ENCODE measurements at regions not wholly inside any gene's neighbourhood (a gene's known extent, or its start where the extent isn't known, plus 50 kb on each side); places are given as distances from the start of the nearest gene placed in this dataset.
"Not testable (repeated sequence)": the region's sequence is repeated elsewhere in the genome, so short reads cannot be mapped to it uniquely, and the experiment has no call there.

- Mint-ChIP-seq H3K4me3 (no peak overlapping the region), H3K27me3 (peaks cover 7% of the 10 kb centered on the region), H3K4me1 (ENCODE audit: unreplicated experiment) (no peaks in the 10 kb centered on the region), H3K27ac (no peak overlapping the region), H3K9me3 (no peaks in the 10 kb centered on the region), H3K36me3 (no peaks in the 10 kb centered on the region)
- TF ChIP-seq CTCF (conservative IDR thresholded peaks at IDR 0.05): no peak
- DNase-seq (ENCODE audit: extremely low spot score, unreplicated experiment): no peak
Measured at GRCh38 chr7:21334906-21335305, 93.0 kb upstream of the SP4 start.

GRCh38 chr7:21336743-21337142 is 91.1 kb upstream of the SP4 start:
- H3K27me3 Mint-ChIP-seq: peaks cover 10% of the 10 kb centered on the region
- H3K27ac Mint-ChIP-seq: no peak overlapping the region
- no peaks in the 10 kb centered on the region for H3K36me3 Mint-ChIP-seq
- no peak overlapping the region for H3K4me3 Mint-ChIP-seq
- DNase-seq (ENCODE audit: extremely low spot score, unreplicated experiment): no peak
- no peaks in the 10 kb centered on the region for H3K4me1 Mint-ChIP-seq (ENCODE audit: unreplicated experiment)
- TF ChIP-seq CTCF (conservative IDR thresholded peaks at IDR 0.05): no peak
- H3K9me3 Mint-ChIP-seq: no peaks in the 10 kb centered on the region

- H3K27me3 Mint-ChIP-seq: peaks cover 23% of the 10 kb centered on the region
- TF ChIP-seq CTCF (conservative IDR thresholded peaks at IDR 0.05): no peak
- H3K9me3 Mint-ChIP-seq: peaks cover under 1% of the 10 kb centered on the region
- no peak overlapping the region for H3K4me3 Mint-ChIP-seq
- no peaks in the 10 kb centered on the region for H3K4me1 Mint-ChIP-seq (ENCODE audit: unreplicated experiment)
- H3K27ac Mint-ChIP-seq: no peak overlapping the region
- DNase-seq (ENCODE audit: extremely low spot score, unreplicated experiment): no peak
- no peaks in the 10 kb centered on the region for H3K36me3 Mint-ChIP-seq
Measured at GRCh38 chr7:21338728-21339164, 89.1 kb upstream of the SP4 start.

- H3K9me3 Mint-ChIP-seq; H3K36me3 Mint-ChIP-seq; H3K4me3 Mint-ChIP-seq; H3K4me1 Mint-ChIP-seq (ENCODE audit: unreplicated experiment); H3K27ac Mint-ChIP-seq; DNase-seq (ENCODE audit: extremely low spot score, unreplicated experiment): not testable (repeated sequence)
- H3K27me3 Mint-ChIP-seq: peaks cover 25% of the 10 kb centered on the region
Measured at GRCh38 chr7:21344900-21345299, 83.0 kb upstream of the SP4 start.

- Mint-ChIP-seq H3K4me3 (no peak overlapping the region), H3K4me1 (ENCODE audit: unreplicated experiment) (no peaks in the 10 kb centered on the region), H3K9me3 (peaks cover 5% of the 10 kb centered on the region), H3K27ac (no peak overlapping the region), H3K36me3 (no peaks in the 10 kb centered on the region), H3K27me3 (peaks cover 25% of the 10 kb centered on the region)
- DNase-seq (ENCODE audit: extremely low spot score, unreplicated experiment): no peak
- no peak for TF ChIP-seq CTCF (conservative IDR thresholded peaks at IDR 0.05)
Measured at GRCh38 chr7:21345361-21345760, 82.5 kb upstream of the SP4 start.

- no peaks in the 10 kb centered on the region for H3K4me1 Mint-ChIP-seq (ENCODE audit: unreplicated experiment)
- no peak for TF ChIP-seq CTCF (conservative IDR thresholded peaks at IDR 0.05)
- no peaks in the 10 kb centered on the region for H3K36me3 Mint-ChIP-seq
- no peak for DNase-seq (ENCODE audit: extremely low spot score, unreplicated experiment)
- H3K4me3 Mint-ChIP-seq: no peak overlapping the region
- peaks cover 25% of the 10 kb centered on the region for H3K27me3 Mint-ChIP-seq
- peaks cover 5% of the 10 kb centered on the region for H3K9me3 Mint-ChIP-seq
- H3K27ac Mint-ChIP-seq: no peak overlapping the region
Measured at GRCh38 chr7:21346297-21346696, 81.6 kb upstream of the SP4 start.
